Choroid plexus epithelial cell (primary cell): ENCODE measurements at regions not wholly inside any gene's neighbourhood (a gene's known extent, or its start where the extent isn't known, plus 50 kb on each side); places are given as distances from the start of the nearest gene placed in this dataset.

Source experiments
- DNase-seq: peaks from one replicate; pipeline ENCODE4 v3.0.0-alpha.2; 2010; ENCODE audit warnings: low read depth
- H3K4me3 ChIP-seq: 2 replicates; pipeline ENCODE4 v1.5.1; 2011; ENCODE audit warnings: low read depth, mild to moderate bottlenecking, control low read depth, low read length, moderate library complexity
- CTCF ChIP-seq: conservative IDR thresholded peaks from 2 replicates; pipeline ENCODE4 v1.5.1; 2011; ENCODE audit warnings: low read depth, mild to moderate bottlenecking, control low read depth, inconsistent platforms, low read length, moderate library complexity

- no peak for DNase-seq
- TF ChIP-seq CTCF, result no peak
- no peak overlapping the region for H3K4me3 ChIP-seq
Observed at GRCh38 chr4:149279776-149280175, 535.9 kb downstream of the IQCM start.

- no peak for TF ChIP-seq CTCF
- no peak overlapping the region for H3K4me3 ChIP-seq
- DNase-seq, result no peak
Observed at GRCh38 chr4:149279331-149279730, 536.3 kb downstream of the IQCM start.

GRCh38 chr4:149277705-149278104 is 537.9 kb downstream of the IQCM start:
- H3K4me3 ChIP-seq, result no peak overlapping the region
- no peak for DNase-seq
- no peak for TF ChIP-seq CTCF

GRCh38 chr4:149269835-149270234 is 545.8 kb downstream of the IQCM start:
- no peak for DNase-seq
- no peak overlapping the region for H3K4me3 ChIP-seq
- TF ChIP-seq CTCF, result no peak

- H3K4me3 ChIP-seq, result no peak overlapping the region
- TF ChIP-seq CTCF, result no peak
- no peak for DNase-seq
Observed at GRCh38 chr4:149266301-149266700, 549.3 kb downstream of the IQCM start.

GRCh38 chr4:149265645-149266044 is 550.0 kb downstream of the IQCM start:
- no peak for TF ChIP-seq CTCF
- DNase-seq, result no peak
- no peak overlapping the region for H3K4me3 ChIP-seq

- TF ChIP-seq CTCF, result peak; percentile 83
- no peak overlapping the region for H3K4me3 ChIP-seq
- peak; percentile 83 for DNase-seq
Observed at GRCh38 chr4:149264093-149264733, 551.4 kb downstream of the IQCM start.
